Endodermal cell (in vitro differentiated cells): ENCODE measurements at regions not wholly inside any gene's neighbourhood (a gene's known extent, or its start where the extent isn't known, plus 50 kb on each side); places are given as distances from the start of the nearest gene placed in this dataset.
A peak's percentile ranks its signal among the peaks of the same experiment; 100 is the strongest.
"Not testable (repeated sequence)": the region's sequence is repeated elsewhere in the genome, so short reads cannot be mapped to it uniquely, and the experiment has no call there.

Experiments used
- DNase-seq: peaks from one replicate; pipeline ENCODE4 v3.0.0-alpha.2; 2017
- H3K27ac ChIP-seq: 2 replicates; pipeline ENCODE4 v1.5.1; 2013; ENCODE audit warnings: mild to moderate bottlenecking, low read depth, low read length, moderate library complexity
- H3K27me3 ChIP-seq: 2 replicates; pipeline ENCODE4 v1.6.1; 2013; ENCODE audit warnings: mild to moderate bottlenecking, low read length, moderate library complexity; ENCODE audit not compliant: insufficient read depth, control insufficient read depth, poor library complexity, severe bottlenecking
- H3K36me3 ChIP-seq: 2 replicates; pipeline ENCODE4 v1.7.0; 2013; ENCODE audit warnings: mild to moderate bottlenecking, low read length, moderate library complexity; ENCODE audit not compliant: control insufficient read depth, insufficient read depth
- H3K4me1 ChIP-seq: one replicate; pipeline ENCODE4 v1.7.0; 2013; ENCODE audit warnings: low read length; ENCODE audit not compliant: control insufficient read depth, insufficient read depth
- H3K4me3 ChIP-seq: 2 replicates; pipeline ENCODE4 v1.5.1; 2013; ENCODE audit warnings: mild to moderate bottlenecking, low read length, moderate library complexity
- H3K9ac ChIP-seq: 2 replicates; pipeline ENCODE4 v1.6.1; 2013; ENCODE audit warnings: mild to moderate bottlenecking, low read length, moderate library complexity; ENCODE audit not compliant: poor library complexity, severe bottlenecking; ENCODE audit errors: extremely low read depth
- H3K9me3 ChIP-seq: 2 replicates; pipeline ENCODE4 v1.6.1; 2013; ENCODE audit warnings: mild to moderate bottlenecking, low read length, moderate library complexity; ENCODE audit not compliant: control insufficient read depth
- H3K27ac Mint-ChIP-seq: 2 replicates; pipeline ENCODE4 v1.8.0; 2020; ENCODE audit warnings: mixed read lengths
- H3K27me3 Mint-ChIP-seq: 2 replicates; pipeline ENCODE4 v1.8.0; 2021; ENCODE audit warnings: mild to moderate bottlenecking, mixed read lengths; ENCODE audit not compliant: insufficient read depth
- H3K36me3 Mint-ChIP-seq: 2 replicates; pipeline ENCODE4 v1.8.0; 2020; ENCODE audit warnings: low read depth, mixed read lengths
- H3K4me1 Mint-ChIP-seq: 2 replicates; pipeline ENCODE4 v1.8.0; 2020; ENCODE audit warnings: mixed read lengths
- H3K4me3 Mint-ChIP-seq: 2 replicates; pipeline ENCODE4 v1.8.0; 2020; ENCODE audit warnings: mild to moderate bottlenecking, moderate library complexity, mixed read lengths
- H3K9me3 Mint-ChIP-seq: 2 replicates; pipeline ENCODE4 v1.8.0; 2020; ENCODE audit warnings: mild to moderate bottlenecking, mixed read lengths
- WGBS, 2 experiments: methylation state at CpG; one replicate each; pipeline versions ENCODE4 v1.1.5 to v1.1.7; 2013; ENCODE audit warnings: missing lambda C conversion rate in 2 of 2, mixed read lengths in 1 of 2; ENCODE audit not compliant: insufficient coverage in 1 of 2, insufficient read length in 1 of 2; 5-methylcytosine and 5-hydroxymethylcytosine counted together
- TF ChIP-seq, protein P1 (sequence below): fragments of 200-600 bp; sonication (generic); conservative IDR thresholded peaks from 2 replicates; pipeline ENCODE4 v1.5.0; 2021; ENCODE audit warnings: antibody characterized with exemption, mild to moderate bottlenecking

DNA sequence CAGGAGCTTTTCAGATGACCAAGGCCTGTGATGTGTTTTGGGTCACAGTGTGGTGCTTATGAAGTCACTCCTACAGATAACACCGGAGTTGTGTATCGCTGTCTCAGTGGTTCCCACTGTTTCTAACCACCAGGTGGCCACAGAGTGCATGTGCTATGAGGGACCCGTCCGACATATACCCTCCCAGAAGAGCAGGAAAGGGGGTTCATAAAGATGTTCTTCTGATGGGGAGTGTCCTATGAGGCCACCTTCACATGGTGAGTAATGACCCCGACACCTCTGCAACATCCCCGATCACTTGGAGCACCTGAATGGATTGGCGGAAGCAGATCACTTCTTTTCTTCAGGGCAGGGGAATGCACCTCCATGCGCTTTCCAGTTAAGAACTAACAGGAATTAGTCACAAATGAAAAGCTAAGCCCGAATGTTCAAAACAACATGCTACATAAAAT is 60.5 kb upstream of the PPIAL4F start:
- H3K27me3 Mint-ChIP-seq, H3K9ac ChIP-seq, H3K36me3 ChIP-seq, H3K4me3 Mint-ChIP-seq, H3K27ac ChIP-seq, H3K27ac Mint-ChIP-seq, H3K4me1 ChIP-seq, H3K36me3 Mint-ChIP-seq, H3K4me3 ChIP-seq, H3K9me3 Mint-ChIP-seq, H3K9me3 ChIP-seq, H3K27me3 ChIP-seq: not testable (repeated sequence)
- WGBS, 2 experiments: 66 to 83% methylated on average over 2 to 5 of the region's 9 CpGs
- H3K4me1 Mint-ChIP-seq: peaks cover 10% of the 10 kb centered on the region
- peak; percentile 38 for DNase-seq
- TF ChIP-seq, protein P1, sequence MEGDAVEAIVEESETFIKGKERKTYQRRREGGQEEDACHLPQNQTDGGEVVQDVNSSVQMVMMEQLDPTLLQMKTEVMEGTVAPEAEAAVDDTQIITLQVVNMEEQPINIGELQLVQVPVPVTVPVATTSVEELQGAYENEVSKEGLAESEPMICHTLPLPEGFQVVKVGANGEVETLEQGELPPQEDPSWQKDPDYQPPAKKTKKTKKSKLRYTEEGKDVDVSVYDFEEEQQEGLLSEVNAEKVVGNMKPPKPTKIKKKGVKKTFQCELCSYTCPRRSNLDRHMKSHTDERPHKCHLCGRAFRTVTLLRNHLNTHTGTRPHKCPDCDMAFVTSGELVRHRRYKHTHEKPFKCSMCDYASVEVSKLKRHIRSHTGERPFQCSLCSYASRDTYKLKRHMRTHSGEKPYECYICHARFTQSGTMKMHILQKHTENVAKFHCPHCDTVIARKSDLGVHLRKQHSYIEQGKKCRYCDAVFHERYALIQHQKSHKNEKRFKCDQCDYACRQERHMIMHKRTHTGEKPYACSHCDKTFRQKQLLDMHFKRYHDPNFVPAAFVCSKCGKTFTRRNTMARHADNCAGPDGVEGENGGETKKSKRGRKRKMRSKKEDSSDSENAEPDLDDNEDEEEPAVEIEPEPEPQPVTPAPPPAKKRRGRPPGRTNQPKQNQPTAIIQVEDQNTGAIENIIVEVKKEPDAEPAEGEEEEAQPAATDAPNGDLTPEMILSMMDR: peak; percentile 67

DNA sequence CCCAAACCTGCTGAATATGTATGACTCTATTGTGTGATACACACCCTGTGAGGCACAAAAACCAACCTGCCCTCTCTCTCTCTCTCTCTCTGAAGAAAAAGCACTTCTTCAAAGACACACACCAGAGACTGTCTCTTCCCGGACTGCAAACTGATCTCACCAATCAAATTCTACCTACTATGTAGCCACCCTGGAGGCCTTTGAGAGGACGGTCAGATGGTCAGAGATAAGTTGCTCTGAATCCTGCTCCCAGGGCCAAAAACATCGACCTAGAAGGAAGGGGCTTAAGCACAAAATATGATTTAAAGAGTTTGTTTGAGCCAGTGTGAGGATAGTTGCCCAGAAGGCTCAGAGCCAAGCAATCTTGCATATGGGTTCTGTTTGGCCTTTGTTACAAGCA is 59.2 kb upstream of the PPIAL4F start:
- H3K27me3 ChIP-seq, H3K4me3 Mint-ChIP-seq, H3K9me3 ChIP-seq, H3K27ac Mint-ChIP-seq, H3K27me3 Mint-ChIP-seq, H3K36me3 Mint-ChIP-seq, H3K9ac ChIP-seq, H3K4me3 ChIP-seq, H3K9me3 Mint-ChIP-seq, DNase-seq, H3K36me3 ChIP-seq, H3K27ac ChIP-seq, H3K4me1 ChIP-seq: not testable (repeated sequence)
- WGBS, 2 experiments: 93% methylated on average over 3 of the region's 3 CpGs; no CpG with 5 or more reads in 1 of the 2 experiments
- H3K4me1 Mint-ChIP-seq: peaks cover 10% of the 10 kb centered on the region

DNA sequence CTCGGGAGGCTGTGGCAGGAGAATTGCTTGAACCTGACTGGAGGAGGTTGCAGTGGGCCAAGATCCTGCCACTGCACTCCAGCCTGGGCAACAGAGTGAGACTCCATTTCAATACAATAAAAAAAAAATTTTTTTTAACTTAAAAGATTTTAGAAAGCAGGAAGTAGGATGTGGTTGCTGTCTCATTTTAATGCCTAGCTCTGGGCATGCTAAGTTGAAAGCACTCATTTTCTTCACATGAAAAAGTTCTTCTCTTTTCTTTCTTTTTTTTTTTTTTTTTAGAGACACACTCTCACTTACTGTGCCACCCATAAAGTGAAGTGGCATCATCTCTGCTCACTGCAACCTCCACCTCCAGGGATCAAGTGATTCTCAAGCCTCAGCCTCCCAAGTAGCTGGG is 58.4 kb upstream of the PPIAL4F start:
- H3K4me3 ChIP-seq, H3K27me3 ChIP-seq, DNase-seq, H3K4me1 ChIP-seq, H3K9me3 ChIP-seq, H3K27ac Mint-ChIP-seq, H3K36me3 Mint-ChIP-seq, H3K27me3 Mint-ChIP-seq, H3K9ac ChIP-seq, H3K36me3 ChIP-seq, H3K4me3 Mint-ChIP-seq, H3K9me3 Mint-ChIP-seq, H3K27ac ChIP-seq: not testable (repeated sequence)
- H3K4me1 Mint-ChIP-seq: peaks cover 10% of the 10 kb centered on the region
- 86% methylated on average over 1 of the region's 1 CpG; no CpG with 5 or more reads in 1 of the 2 experiments for WGBS, 2 experiments

DNA sequence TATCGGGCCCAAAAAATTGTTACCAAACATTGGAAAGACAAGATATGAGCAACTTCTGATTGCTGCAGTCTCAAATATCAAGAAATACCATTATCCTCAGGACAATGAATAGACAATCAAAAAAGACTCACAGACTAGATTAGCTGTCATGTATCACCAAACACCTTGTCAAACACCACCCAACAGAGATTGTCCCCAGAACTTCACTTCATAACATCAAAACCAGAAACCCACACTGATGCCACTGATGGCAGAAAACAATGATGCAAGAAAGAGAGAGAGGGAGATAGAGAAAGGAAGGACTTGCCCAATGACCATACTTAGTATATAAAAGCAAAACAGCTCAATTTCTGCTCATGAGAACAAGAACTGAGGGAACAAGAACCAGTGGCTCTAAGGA is 56.0 kb upstream of the PPIAL4F start:
- H3K9ac ChIP-seq, H3K27ac ChIP-seq, H3K27me3 Mint-ChIP-seq, H3K4me3 ChIP-seq, H3K4me1 ChIP-seq, H3K9me3 Mint-ChIP-seq, H3K27me3 ChIP-seq, DNase-seq, H3K4me3 Mint-ChIP-seq, H3K9me3 ChIP-seq, H3K36me3 Mint-ChIP-seq, H3K27ac Mint-ChIP-seq, H3K36me3 ChIP-seq: not testable (repeated sequence)
- WGBS, 2 experiments: 80 to 94% methylated on average over 1 of the region's 1 CpG
- peaks cover 10% of the 10 kb centered on the region for H3K4me1 Mint-ChIP-seq

DNA sequence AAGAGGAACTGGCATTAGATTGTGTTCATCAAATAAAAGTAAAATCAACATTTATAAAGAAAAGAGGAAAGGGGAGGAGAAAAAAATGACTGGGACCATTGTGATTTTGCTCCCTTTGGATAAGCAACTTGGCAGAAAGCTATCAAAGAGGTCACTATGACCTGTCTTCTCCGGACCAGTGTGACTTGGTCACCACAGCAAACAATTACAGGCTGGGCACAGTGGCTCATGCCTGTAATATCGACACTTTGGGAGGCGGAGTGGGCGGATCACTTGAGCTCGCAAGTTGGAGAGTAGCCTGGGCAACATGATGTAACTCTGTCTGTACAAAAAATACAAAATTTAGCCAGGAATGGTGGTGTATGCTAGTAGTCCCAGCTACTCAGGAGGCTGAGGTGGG is 55.5 kb upstream of the PPIAL4F start:
- 87 to 93% methylated on average over 4 of the region's 5 CpGs for WGBS, 2 experiments

DNA sequence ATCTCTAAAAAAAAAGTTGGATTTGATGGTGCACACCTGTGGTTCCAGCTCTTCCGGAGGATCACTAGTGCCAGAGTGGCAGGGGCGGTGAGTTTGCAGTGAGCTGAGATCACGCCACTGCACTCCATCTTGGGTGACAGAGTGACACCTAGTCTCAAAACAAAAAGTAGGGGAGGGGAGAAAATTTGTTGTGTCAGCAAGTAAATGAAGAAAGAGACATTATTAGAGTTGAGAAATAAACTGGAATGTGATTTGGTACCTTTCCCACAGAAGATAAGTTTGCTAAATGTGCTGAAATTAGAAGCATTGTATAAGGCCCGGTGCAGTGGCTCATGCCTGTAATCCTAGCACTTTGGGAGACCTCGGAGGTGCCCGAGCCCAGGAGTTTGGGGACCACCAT is 54.0 kb upstream of the PPIAL4F start:
- 95% methylated on average over 6 of the region's 6 CpGs; no CpG with 5 or more reads in 1 of the 2 experiments for WGBS, 2 experiments
- H3K9me3 Mint-ChIP-seq, H3K4me1 Mint-ChIP-seq, H3K27ac ChIP-seq, H3K36me3 Mint-ChIP-seq, H3K36me3 ChIP-seq, H3K4me1 ChIP-seq, H3K27me3 Mint-ChIP-seq, H3K9me3 ChIP-seq, H3K4me3 ChIP-seq, H3K27ac Mint-ChIP-seq, H3K27me3 ChIP-seq, H3K9ac ChIP-seq, H3K4me3 Mint-ChIP-seq: not testable (repeated sequence)
- peak; percentile 5 for DNase-seq

More for the DNA sequence above, 55.5 kb upstream of the PPIAL4F start:
- not testable (repeated sequence) for H3K27ac Mint-ChIP-seq, H3K4me3 ChIP-seq, H3K4me1 ChIP-seq, H3K9ac ChIP-seq, H3K4me1 Mint-ChIP-seq, H3K36me3 ChIP-seq, H3K27ac ChIP-seq, H3K27me3 ChIP-seq, DNase-seq, H3K27me3 Mint-ChIP-seq, H3K4me3 Mint-ChIP-seq, H3K9me3 ChIP-seq, H3K9me3 Mint-ChIP-seq, H3K36me3 Mint-ChIP-seq
